22Rv1 (cell line): ENCODE measurements at regions not wholly inside any gene's neighbourhood (a gene's known extent, or its start where the extent isn't known, plus 50 kb on each side); places are given as distances from the start of the nearest gene placed in this dataset.

Source experiments
- ZFX ChIP-seq: fragments of 450-650 bp; IDR thresholded peaks from 2 replicates; pipeline ENCODE4 v1.6.1; 2017; ENCODE audit warnings: antibody characterized with exemption, borderline replicate concordance
- TF ChIP-seq, protein P1 (sequence below): fragments of 450-650 bp; IDR thresholded peaks from 2 replicates; pipeline ENCODE4 v1.5.1; 2017; ENCODE audit warnings: mild to moderate bottlenecking

DNA sequence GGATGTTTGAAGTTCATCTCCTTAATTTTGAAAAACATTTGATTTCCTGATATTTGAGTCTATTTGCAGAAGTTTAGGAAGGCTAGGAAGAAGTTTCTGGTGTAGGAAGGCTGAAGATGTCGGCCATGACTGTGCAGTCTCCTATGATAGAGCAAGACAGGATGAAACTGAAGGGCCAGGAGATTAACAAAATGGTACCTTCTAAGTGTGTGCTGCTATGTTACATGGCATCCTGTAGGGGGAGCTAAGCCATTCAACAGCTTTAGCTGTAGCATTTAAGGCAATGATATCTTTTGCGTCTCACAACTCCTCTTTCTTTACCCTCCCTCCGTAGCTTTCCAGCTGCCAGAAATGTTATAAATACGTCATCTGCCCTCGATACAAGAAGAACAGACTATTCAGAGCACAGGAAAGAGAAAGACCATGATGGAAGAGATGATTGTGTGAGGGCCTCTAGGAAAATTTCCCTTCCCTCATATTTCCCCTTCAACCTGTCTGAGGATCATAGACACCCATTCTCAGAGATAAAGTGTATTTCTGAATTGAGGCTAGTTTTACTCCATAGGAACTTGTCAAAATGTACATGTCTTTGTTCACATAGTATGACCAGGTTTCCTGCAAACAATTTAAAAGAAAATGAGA lies 61.1 kb downstream of the XCL1 start:
- TF ChIP-seq, protein P1, sequence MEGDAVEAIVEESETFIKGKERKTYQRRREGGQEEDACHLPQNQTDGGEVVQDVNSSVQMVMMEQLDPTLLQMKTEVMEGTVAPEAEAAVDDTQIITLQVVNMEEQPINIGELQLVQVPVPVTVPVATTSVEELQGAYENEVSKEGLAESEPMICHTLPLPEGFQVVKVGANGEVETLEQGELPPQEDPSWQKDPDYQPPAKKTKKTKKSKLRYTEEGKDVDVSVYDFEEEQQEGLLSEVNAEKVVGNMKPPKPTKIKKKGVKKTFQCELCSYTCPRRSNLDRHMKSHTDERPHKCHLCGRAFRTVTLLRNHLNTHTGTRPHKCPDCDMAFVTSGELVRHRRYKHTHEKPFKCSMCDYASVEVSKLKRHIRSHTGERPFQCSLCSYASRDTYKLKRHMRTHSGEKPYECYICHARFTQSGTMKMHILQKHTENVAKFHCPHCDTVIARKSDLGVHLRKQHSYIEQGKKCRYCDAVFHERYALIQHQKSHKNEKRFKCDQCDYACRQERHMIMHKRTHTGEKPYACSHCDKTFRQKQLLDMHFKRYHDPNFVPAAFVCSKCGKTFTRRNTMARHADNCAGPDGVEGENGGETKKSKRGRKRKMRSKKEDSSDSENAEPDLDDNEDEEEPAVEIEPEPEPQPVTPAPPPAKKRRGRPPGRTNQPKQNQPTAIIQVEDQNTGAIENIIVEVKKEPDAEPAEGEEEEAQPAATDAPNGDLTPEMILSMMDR: peak; percentile 98
- TF ChIP-seq ZFX: no peak
